CD1c-positive myeloid dendritic cell (primary cell): ENCODE measurements at regions not wholly inside any gene's neighbourhood (a gene's known extent, or its start where the extent isn't known, plus 50 kb on each side); places are given as distances from the start of the nearest gene placed in this dataset.
A peak's percentile ranks its signal among the peaks of the same experiment; 100 is the strongest.

ENCODE experiments used
- DNase-seq: peaks from one replicate; pipeline ENCODE4 v3.0.0-alpha.2; 2016; ENCODE audit errors: extremely low spot score

DNA sequence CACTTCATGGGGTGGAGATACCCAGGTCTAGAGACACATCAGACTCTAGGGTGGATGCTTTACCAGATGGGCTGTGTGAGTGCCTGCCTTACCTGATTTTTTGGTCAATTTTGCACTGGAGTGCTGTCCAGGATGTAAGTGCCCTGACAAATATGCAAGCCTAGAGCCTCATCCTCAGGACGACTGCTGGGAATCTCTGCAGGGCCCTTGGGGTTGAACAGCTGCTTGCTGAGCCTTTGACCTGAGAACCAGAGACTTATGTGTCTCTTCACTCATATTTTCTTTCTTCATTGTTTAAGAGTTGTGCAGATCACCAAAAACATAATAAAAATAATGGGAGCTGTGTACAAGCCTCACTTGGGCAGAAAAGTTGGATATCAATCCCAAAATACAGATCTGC, 551.5 kb upstream of the ATP2B1 start:
- no peak for DNase-seq

DNA sequence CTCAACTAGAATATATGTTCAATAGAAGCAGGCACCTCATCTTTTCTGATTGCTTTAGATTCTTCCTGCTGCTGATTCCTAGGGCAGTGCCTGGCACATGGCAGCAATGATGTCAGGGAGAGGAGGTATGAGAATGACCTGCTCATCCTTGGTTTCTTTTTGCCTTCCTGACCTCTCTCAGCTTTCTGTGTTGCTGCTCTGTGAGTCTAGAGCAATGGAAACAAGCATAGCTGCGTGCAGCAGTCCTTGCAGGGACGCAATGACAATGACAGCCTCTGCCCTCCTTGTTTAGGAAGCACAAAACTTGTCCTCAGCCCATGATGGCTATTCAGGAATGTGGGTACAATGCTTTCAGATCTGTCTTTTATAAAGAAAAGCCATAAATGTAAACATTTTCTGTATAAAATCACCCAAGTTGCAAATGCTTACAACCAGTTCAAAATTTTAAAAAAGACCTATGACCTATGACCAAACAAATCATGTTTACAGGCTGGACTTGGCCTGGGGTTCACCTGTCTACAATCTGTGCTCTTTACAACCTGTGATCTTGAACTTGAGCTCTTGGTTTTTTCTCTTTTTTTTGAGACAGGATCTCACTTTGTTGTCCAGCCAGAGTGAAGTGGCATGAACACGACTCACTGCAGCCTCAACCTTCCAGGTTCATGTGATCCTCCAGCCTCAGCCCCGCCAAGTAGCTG, 549.4 kb upstream of the ATP2B1 start:
- DNase-seq = no peak

DNA sequence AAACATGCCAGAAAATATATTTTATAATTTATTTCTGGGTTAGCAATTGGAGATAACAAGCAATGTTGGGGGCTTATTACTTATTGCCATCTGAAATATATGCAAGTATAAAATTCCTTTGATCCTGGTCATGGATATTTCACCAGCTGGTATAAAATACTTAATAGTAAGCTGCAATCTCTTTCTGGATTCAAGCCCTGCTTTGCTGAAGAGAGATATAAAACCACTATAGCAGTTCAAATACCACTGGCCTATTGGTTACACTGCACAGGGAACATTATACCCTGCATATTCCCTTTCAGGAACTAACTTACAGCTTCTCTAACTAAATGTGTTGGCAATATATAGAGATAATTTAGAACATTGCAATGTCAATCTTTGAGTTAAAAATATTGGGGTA, 546.2 kb upstream of the ATP2B1 start:
- no peak for DNase-seq

DNA sequence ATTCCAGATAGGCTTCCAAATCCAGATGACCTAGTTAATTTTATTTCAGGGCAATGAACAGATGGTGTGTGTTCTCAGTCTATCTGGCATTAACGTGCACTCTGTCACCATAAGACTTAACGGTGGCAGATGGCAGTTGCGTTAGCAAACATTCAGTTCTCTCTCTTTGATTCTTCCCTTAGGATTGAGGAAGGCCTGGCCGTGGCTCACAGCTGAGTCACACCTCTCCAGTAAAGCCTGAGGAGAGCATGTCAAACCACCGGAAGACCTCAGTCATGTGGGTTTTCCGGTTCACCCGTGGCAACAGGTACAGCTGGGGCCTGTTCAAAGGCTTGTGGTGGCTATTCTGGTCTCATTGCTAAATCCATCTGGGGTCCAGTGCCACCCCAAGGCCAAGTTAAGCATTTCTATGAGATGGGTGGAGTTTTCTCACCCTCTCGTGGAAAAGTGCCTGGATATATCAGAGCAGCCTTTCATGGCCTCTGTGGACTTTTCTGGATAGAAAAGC, 545.1 kb upstream of the ATP2B1 start:
- peak; percentile 58 for DNase-seq

DNA sequence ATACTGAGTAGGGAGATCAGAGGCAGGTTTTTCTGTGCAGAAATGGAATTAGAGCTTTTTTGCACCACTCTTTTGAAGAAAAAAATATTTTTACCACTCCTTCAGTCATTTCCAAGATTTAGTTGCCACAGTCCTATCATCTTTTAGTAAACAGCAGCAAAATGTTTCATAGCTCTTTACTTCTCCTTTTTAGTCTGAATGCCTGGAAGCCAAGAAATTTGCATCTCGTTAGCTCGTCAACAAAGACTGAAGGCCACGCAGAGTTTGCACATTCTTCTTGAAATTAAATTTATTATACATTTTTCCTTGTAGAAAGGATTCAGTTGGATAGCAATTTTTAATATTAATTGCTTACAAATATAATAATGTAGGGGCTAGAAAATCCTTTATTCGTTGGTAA, 544.5 kb upstream of the ATP2B1 start:
- peak; percentile 44 for DNase-seq

DNA sequence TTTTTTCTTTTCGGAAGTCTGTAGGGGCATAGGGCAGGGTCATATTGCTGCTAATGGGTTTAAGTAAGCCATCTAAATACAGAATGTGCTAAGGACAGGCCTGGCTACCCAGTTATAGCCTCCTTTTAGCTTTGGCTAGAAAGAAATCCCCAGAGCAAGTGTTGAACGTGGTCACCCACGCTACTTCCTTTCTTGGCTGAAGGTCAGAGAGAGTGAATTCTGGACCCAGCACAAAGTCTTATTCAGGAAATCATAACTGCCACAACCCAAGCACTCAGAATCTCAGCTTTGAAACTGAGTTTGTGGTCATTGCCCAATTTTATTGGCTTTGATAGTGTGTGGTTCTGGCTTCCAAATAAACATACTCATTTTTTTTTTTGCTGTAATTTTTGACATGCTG, 542.1 kb upstream of the ATP2B1 start:
- DNase-seq = peak; percentile 25

DNA sequence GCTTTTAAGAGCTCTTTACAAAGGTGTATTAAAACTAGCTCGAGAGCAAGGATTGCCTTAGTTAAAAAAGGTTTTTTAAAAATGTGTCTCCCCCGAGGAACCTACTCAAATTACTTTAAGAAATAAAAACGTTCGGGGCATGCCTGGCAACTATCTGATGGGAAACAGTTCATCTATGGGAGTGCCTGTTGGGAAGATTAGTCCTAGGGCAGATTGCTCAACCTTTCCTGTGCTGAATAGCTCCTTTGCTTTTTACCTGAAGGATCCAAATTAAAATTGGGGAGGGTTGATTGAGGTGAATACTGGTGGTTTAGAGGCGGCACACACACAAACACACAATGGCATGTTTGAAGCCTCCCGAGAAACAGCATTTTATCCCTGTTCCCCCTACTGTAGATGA, 541.4 kb upstream of the ATP2B1 start:
- DNase-seq = no peak

DNA sequence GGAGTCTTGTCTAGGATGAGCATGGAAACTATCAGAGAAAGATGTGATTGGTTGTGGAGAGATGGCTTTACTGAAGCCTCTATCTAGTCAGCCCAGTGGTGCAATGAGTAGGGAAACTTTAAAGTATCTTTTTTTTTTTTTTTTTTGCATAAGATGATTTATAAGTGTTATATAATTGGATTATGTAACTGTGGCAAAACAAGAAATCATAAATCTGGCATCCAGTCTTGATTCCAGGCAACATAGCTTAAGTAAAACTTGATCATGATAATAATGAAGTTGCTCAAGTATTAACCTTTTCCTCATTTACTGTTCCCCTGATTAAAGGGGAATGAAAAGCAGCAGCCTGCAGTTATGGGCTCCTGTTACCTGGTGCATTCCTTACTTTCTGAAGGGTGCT, 538.0 kb upstream of the ATP2B1 start:
- DNase-seq = no peak

DNA sequence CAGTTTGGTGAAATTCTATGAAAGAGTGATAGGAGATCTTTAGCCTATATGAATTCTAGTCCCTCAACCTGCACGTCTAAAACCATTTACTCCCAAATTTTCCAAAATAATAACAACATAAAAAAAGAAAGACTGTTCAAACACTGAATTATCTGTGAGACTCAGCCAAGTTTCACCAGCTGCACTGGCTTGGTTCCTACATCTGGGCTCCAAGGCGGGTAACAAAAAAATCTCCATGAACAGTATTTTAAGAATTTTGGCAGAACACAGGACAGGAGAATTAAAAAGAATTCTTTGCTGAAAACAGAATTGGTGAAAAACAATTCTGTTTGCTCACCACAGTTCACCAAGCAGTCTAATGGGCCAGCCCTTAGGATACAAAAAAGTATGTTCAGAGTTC, 536.8 kb upstream of the ATP2B1 start:
- no peak for DNase-seq

DNA sequence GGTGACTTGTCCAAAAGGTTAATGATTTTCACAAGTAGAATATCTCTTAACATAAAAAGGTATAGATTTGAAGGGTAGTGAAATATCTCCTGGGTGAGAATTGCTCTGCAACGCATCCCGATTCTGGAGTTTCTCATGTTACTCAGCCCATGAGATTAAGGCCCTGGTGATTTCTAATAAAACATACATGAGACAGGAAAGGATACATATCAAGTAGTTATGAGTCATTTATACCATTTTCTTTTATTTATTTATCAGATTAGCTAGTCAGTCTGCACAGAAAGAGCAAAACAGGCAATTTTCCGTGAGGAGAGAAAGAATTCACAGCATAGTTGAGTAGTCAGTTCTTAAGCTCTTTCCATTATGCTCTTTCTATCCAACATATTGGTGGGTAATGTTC, 535.6 kb upstream of the ATP2B1 start:
- no peak for DNase-seq

DNA sequence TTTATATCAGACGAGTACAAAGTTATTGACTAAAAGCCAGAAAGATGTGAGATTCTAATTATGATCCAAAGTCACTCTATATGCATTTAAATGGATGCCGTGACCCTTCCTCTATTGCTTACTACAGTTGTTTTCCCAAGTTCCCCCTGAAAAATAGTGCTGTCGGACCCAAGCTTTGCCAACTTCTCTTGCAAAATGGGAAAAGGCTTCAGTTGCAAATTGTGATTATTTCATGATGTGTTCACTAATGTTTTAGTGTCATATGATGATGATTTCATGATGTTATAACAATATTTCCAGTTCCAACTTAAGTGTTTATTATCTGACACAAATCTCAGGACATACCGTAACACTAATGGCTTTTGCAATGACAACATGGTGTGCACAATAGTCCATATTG, 534.6 kb upstream of the ATP2B1 start:
- no peak for DNase-seq

DNA sequence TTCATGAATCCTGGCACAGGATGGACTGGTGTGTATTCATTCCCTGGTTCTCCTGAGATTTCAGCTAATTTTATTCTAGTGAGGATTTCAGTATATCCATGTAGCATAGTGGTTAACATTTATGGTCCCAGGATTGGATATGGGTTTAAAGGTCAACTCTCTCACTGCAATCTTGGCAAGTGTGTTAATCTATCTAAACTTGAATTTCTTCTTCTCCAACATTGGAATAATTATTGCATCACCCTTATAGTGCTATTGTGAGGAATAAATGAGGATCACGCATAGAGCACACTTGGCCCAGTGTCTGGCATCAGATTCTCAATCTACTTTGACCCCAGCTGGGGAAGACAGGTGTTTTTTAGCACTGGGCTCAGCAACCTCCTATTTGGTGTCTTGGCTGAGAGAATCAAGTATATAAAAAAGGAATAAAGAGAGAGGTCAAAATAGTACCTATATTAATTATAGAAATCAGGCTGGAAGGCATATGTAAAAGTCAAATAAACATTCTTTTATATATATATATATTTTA, 531.2 kb upstream of the ATP2B1 start:
- DNase-seq = no peak

DNA sequence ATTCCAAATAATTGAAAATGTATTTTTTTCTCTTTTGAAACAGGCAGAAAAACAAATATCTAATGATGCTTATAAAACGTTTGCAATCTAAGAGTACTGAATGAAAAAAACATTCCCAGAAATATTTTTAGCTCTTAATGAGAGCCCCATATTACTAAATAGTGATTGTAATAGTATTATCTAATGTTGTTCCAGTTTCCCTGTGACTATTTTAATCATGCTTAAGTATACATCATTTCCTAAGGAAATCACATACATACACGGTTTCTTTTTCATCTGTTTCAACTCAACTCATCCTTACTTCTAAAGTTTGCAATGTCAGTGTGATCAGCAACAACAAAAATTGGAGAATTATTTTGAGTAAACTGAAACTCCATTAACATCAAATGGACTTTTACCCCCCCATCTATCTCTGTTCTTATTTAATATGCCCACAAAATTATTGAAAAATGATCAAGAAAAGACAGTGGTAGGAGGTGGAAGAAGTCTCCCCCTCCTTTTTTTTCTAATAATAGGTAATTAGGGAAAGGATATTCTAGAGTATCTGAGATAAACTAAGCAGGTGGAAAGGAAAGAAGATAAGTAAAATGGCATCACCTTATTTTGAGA, 530.1 kb upstream of the ATP2B1 start:
- no peak for DNase-seq

DNA sequence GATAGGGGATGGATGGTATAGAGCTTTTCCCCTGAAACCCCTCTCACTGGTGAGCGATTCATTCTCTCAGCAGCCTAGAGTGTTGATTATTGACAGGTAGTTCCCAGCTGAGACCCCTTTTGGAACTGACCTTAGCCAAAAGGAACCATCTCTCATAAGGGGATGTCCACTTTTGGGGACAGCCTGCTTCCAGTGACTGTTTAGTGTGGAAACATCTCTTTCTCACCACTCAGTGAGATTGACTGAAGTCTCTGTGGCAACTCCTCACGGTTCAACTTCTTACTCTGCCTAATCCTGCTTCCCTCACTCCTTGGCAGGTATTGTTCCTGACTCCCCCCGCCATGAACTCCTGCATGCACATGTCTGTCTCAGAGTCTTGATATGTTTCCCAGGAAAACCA, 529.2 kb upstream of the ATP2B1 start:
- no peak for DNase-seq

DNA sequence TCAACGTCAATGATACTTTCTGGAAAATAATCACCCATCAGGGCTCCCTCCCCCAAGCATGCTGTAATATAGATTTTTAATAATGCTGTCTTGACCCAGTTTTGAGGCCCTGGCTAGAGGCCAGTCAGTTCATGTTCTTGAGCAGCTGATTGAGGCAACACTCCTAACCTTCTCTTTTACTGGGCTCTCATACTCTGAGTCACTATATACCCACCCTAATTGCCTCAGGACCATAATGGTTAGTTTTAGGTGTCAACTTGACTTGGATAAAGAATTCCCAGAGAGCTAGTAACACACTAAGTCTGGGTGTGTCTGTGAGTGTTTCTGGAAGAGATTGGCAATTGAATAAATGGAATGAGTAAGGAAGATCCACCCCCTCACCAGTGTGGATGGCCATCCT, 527.0 kb upstream of the ATP2B1 start:
- DNase-seq = no peak

DNA sequence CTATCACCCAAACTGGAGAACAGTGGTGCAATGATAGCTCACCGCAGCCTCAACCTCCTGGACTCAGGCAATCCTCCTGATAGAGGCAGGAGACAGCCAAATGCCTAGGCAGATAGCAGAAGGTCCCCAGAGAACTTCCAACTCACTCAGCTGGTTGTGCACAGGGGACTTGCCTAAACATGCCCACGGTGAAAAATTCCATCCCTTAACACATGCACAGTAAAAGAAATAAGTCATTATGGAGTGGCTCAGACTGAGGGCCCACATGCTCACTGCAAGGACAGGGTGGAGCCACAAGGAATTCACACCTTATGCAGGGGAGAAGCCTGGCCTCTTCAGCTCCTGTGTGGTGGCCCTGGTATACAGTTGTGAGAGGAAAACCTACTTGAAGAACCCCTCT, 525.8 kb upstream of the ATP2B1 start:
- DNase-seq = no peak

DNA sequence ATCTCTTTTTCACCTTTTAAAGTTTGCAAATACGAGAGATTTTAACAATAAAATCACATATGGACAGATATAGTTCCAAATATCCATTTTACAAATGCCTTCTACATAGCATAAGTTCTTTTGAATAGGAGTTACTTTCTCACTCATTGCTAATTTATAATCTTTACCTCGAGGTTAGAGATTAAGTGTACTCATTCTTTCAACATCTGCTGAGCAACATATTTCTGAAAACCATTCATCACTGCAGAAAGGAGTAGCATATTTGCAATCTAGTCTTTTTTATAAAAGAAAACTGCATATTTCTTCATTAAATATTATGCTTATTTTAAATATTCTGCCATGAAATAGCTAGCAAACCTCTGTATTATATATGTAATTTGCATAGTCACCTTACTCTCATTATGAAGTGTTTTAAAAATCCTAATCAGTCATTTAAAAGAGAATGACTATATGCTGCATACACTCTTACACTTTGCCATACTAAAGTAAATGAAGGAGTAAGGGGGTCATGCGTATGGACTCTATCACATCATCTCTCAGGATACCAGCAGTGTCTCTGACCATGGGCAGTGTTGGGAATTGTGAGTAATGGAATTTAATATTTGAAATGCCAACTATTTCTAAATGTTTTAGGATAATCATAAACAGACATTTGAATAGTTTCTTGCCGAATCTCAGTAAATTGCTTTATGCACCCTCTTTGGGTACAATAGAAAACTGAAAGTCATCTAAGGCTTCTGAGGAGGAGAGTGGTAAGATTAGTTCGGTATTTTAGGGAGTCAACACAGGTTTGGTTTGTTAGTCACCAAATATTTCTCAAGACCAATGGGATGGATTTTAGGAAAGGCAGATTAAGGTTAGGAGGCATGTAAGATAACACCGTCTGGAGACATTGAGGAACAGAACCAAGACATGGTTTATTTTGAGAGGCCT, 524.8 kb upstream of the ATP2B1 start:
- no peak for DNase-seq

DNA sequence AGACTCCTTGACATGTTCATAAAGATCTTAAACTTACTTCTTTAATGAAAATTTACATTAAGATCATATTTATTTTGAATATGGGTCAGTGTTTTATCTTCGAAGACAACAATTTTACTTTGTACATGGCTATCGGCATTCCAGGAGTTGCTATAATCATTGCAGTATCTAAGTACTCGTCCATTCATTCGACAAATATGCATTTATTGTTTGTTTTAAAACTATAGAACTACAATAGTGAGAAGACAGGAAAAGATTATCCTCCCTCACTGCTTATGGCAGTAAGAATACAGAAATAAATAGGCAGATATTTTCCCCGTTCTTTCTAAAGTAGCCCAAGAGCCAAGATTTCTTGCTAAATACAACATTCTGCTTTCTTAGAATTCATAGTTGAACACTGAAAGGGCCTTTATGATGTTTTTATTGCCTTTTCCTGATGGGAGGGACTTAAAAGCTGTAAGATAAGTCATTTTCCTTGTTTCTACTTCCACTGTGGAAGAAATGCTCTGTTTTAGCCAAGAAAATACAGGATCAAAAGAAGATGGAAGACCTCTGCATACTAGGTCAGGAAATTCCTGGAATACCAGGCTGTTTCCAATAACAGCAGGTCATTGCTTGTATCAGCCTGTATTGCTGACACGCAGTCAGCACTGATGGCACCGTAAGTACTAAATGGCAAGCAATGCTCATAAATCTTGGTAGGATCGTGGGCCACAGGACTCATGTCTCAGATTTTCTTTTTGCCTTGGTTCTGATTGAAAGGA, 521.0 kb upstream of the ATP2B1 start:
- DNase-seq = no peak

DNA sequence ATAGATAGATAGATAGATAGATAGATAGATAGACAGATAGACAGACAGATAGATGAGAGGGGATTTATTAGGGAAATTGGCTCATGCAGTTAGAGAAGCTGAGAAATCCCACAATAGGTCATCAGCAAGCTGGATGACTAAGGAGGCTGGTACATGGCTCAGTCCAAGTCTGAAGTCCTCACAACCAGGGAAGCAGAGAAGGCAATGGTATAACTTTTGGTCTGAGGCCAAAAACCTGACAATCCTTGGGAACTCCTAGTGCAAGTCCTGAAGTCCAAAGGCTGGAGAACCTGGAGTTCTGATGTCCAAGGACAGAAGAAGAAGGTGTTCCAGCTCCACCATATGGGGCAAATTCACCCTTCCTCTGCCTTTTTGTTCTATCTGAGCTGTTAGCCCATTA, 517.6 kb upstream of the ATP2B1 start:
- no peak for DNase-seq

DNA sequence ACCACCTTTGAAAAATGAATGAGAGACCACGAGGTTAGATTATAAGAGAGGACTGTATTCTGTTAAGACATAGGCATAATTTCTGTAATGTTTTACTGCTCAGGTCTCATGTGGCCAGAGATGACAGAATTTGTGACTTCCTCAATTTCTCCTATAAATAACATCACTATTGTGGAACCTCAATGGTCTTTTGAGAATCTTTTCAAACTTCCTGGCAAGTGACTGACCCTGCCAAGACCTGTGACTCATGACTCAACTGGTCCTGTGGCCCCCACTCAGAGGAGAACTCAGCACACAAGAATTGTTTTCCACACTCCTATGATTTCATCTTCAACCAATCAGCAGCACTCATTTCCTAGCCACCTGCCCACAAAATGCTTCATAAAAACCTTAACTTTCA, 508.2 kb upstream of the ATP2B1 start:
- DNase-seq = peak; percentile 70

DNA sequence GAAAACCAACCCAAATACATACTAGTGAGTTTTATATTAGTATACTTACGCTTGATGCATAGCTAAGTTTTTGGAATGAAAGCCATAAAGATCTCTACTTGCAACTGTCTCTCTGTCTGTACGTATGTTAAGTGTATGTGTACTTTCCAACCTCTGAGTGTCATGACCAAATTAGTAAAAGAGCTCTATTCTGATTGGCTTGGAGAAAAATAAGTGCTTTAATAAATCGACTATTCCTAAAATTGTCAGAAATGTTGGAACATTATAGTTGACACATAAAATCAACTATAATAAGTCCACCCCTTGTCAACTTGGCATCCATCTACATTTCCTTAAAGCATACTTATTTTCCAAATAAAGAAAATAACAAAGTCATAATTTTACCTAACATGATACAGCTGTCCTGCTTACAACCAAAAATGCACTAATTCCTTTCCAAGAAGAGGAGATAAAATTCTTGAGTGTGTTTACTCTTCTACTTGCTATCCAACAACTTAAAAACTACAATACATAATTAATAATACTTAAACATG, 507.4 kb upstream of the ATP2B1 start:
- no peak for DNase-seq
